Liver (tissue), 3 donors: ENCODE measurements at regions not wholly inside any gene's neighbourhood (a gene's known extent, or its start where the extent isn't known, plus 50 kb on each side); places are given as distances from the start of the nearest gene placed in this dataset.

ENCODE experiments used
- CTCF ChIP-seq: fragments of 150-350 bp; IDR thresholded peaks from 2 replicates; pipeline ENCODE4 v1.5.1; 2017; ENCODE audit warnings: improper control_type of control experiment, low read depth, low read length; ENCODE audit not compliant: missing input control
- HNF4A ChIP-seq, 2 donors: conservative IDR thresholded peaks; 2 replicates each; pipeline ENCODE4 v1.6.1; 2016; ENCODE audit warnings: antibody characterized with exemption in 2 of 2, mild to moderate bottlenecking in 2 of 2
- MAX ChIP-seq: IDR thresholded peaks from 2 replicates; pipeline ENCODE4 v1.6.1; 2016; ENCODE audit warnings: antibody characterized with exemption
- RAD21 ChIP-seq, 2 donors: IDR thresholded peaks; 2 replicates each; pipeline ENCODE4 v1.6.1; 2016; ENCODE audit warnings: antibody characterized with exemption in 2 of 2, mild to moderate bottlenecking in 2 of 2
- REST ChIP-seq: IDR thresholded peaks from 2 replicates; pipeline ENCODE4 v1.6.1; 2016; ENCODE audit warnings: antibody characterized with exemption, mild to moderate bottlenecking
- TAF1 ChIP-seq: conservative IDR thresholded peaks from 2 replicates; pipeline ENCODE4 v1.6.1; 2016; ENCODE audit warnings: antibody characterized with exemption, mild to moderate bottlenecking
- donor health status: healthy.
- donor health status: healthy.

GRCh38 chr4:124970011-124970410, 257.5 kb upstream of the ANKRD50 start:
- no peak for TF ChIP-seq MAX
- TF ChIP-seq CTCF: no peak
- TF ChIP-seq TAF1: no peak
- TF ChIP-seq REST: no peak
- TF ChIP-seq RAD21 (IDR thresholded peaks at IDR 0.05): no peak
- no peak for TF ChIP-seq HNF4A (conservative IDR thresholded peaks at IDR 0.05)
